ENCODE measurements at regions not wholly inside any gene's neighbourhood (a gene's known extent, or its start where the extent isn't known, plus 50 kb on each side); places are given as distances from the start of the nearest gene placed in this dataset.

- Histone ChIP-seq H3K4me3 (ENCODE audit: extremely low read depth in 1 of 4, insufficient read depth in 2 of 4, low read depth in 3 of 4, low read length in 4 of 4) (no peak overlapping the region), H3K23me2 (ENCODE audit: low read depth, low read length) (no peaks in the 10 kb centered on the region), H3K27me3 (replicated peaks in 1 of 4; ENCODE audit: control insufficient read depth in 3 of 4, extremely low read depth in 1 of 4, insufficient read depth in 3 of 4, low read length in 3 of 4) (no peaks in the 10 kb centered on the region), H3K56ac (replicated peaks; ENCODE audit: insufficient read length, low read depth, low read length) (no peak overlapping the region), H3K4me2 (ENCODE audit: insufficient read depth in 1 of 2, low read depth in 2 of 2, low read length in 2 of 2) (peak overlapping the region in 1 of 2 experiments; percentile 24; a peak in 1 of 4 replicates), H2BK120ac (replicated peaks; ENCODE audit: low read depth, low read length) (peak overlapping the region; percentile 58), H3K9me3 (ENCODE audit: insufficient read depth in 2 of 2, low read depth in 1 of 2, low read length in 1 of 2) (no peaks in the 10 kb centered on the region), H3K27ac (ENCODE audit: low read depth, low read length) (no peak overlapping the region), H3K4me1 (replicated peaks in 1 of 4; ENCODE audit: control insufficient read depth in 3 of 4, insufficient read depth in 4 of 4, low read length in 3 of 4) (no peaks in the 10 kb centered on the region; a peak in 1 of 7 replicates), H4K91ac (replicated peaks; ENCODE audit: insufficient read length, low read length) (peak overlapping the region; percentile 90), H3K79me2 (ENCODE audit: control insufficient read depth in 1 of 2, insufficient read depth in 2 of 2, low read length in 2 of 2) (no peaks in the 10 kb centered on the region), H3K18ac (ENCODE audit: extremely low read depth, low read length) (no peak overlapping the region), H2BK12ac (ENCODE audit: low read depth, low read length) (peak overlapping the region; percentile 78; the same call in 1 of the 2 replicates), H4K8ac (ENCODE audit: extremely low read depth, insufficient read depth, low read length) (no peak overlapping the region), H2BK15ac (ENCODE audit: low read length) (no peak overlapping the region), H4K20me1 (replicated peaks in 1 of 2; ENCODE audit: control insufficient read depth in 1 of 2, insufficient read depth in 2 of 2, low read length in 2 of 2) (no peaks in the 10 kb centered on the region), H3K14ac (ENCODE audit: insufficient read length) (no peak overlapping the region), H3K4ac (replicated peaks; ENCODE audit: insufficient read length, low read depth, low read length) (peak overlapping the region; percentile 71), H3K36me3 (ENCODE audit: control insufficient read depth in 2 of 4, insufficient read depth in 4 of 4, low read length in 3 of 4) (no peaks in the 10 kb centered on the region), H3K9ac (replicated peaks in 1 of 4; ENCODE audit: extremely low read depth in 1 of 4, low read depth in 3 of 4, low read length in 3 of 4) (no peak overlapping the region), H2AK5ac (ENCODE audit: low read depth, low read length) (no peak overlapping the region), H3K23ac (ENCODE audit: insufficient read length) (no peak overlapping the region), H3K79me1 (ENCODE audit: low read depth, low read length) (no peaks in the 10 kb centered on the region), H2AFZ (ENCODE audit: low read length) (peak overlapping the region; percentile 98), H2BK20ac (ENCODE audit: low read length) (peak overlapping the region; percentile 88; the same call in 1 of the 2 replicates), H4K5ac (ENCODE audit: insufficient read length, low read depth, low read length) (no peak overlapping the region), H2BK5ac (ENCODE audit: low read depth, low read length) (no peak overlapping the region; the same call in 1 of the 2 replicates)
- WGBS, 2 experiments (ENCODE audit: extremely low coverage in 1 of 2, insufficient coverage in 1 of 2, insufficient read length in 1 of 2, insufficient replicate concordance in 2 of 2, low coverage in 1 of 2, low lambda C conversion rate in 2 of 2, missing lambda C conversion rate in 1 of 2), result 47% methylated on average over 9 of the region's 9 CpGs; no CpG with 5 or more reads in 1 of the 2 experiments
- ChIA-PET CTCF (ENCODE audit: partially characterized antibody) (no interaction called here), POLR2A (ENCODE audit: partially characterized antibody) (no interaction called here)
- DNase-seq (ENCODE audit: low read depth in 1 of 2, low spot score in 2 of 2) (peak; percentile 59 to 77), FAIRE-seq (peak; percentile 88)
- TF ChIP-seq TCF12 (IDR thresholded peaks at IDR 0.05; ENCODE audit: low read depth, low read length), result no peak
- no peak for TF ChIP-seq TAF7 (optimal IDR thresholded peaks at IDR 0.05; ENCODE audit: borderline replicate concordance, low read depth, low read length)
- no peak for TF ChIP-seq GTF2F1 (IDR thresholded peaks at IDR 0.05; ENCODE audit: borderline replicate concordance, low read depth, low read length)
- TF ChIP-seq EP300 (IDR thresholded peaks at IDR 0.05; ENCODE audit: borderline replicate concordance in 1 of 2, low read depth in 2 of 2, low read length in 2 of 2), result peak in 1 of 2 experiments; percentile 74; a peak in 1 of 3 replicates
- no peak for TF ChIP-seq GABPA (IDR thresholded peaks at IDR 0.05; ENCODE audit: borderline replicate concordance, insufficient read depth, low read length)
- TF ChIP-seq YY1 (IDR thresholded peaks at IDR 0.05; ENCODE audit: low read depth, low read length), result peak; percentile 48; the same call in 1 of the 2 replicates
- peak; percentile 25 to 51 for TF ChIP-seq RAD21 (IDR thresholded peaks at IDR 0.05 in 1 of 2, conservative IDR thresholded peaks at IDR 0.05 in 1 of 2; ENCODE audit: low read depth in 2 of 2, low read length in 2 of 2)
- TF ChIP-seq CTBP2 (IDR thresholded peaks at IDR 0.05; ENCODE audit: borderline replicate concordance, insufficient read depth, insufficient read length, low read length), result peak; percentile 78
- no peak for TF ChIP-seq SIRT6 (IDR thresholded peaks at IDR 0.05; ENCODE audit: low read length)
- no peak for TF ChIP-seq CHD2 (IDR thresholded peaks at IDR 0.05; ENCODE audit: low read length)
These were observed 329.2 kb downstream of the TGFB2 start for GRCh38 chr1:218674280-218674773.
